NCI-H345 treated with DMSO at 0.1 percent for 48 hours (cell line): ENCODE measurements at regions not wholly inside any gene's neighbourhood (a gene's known extent, or its start where the extent isn't known, plus 50 kb on each side); places are given as distances from the start of the nearest gene placed in this dataset.

Experiments used
- DNase-seq: peaks from one replicate; lab custom pipeline; 2025; ENCODE audit not compliant: unreplicated experiment; lab: John Stamatoyannopoulos, UW

GRCh38 chr2:83695037-83695436, 764.0 kb downstream of the SUCLG1 start:
- no peak for DNase-seq

GRCh38 chr2:83689402-83689801, 769.7 kb downstream of the SUCLG1 start:
- no peak for DNase-seq

GRCh38 chr2:83686863-83687262, 772.2 kb downstream of the SUCLG1 start:
- no peak for DNase-seq

GRCh38 chr2:83674050-83674449, 785.0 kb downstream of the SUCLG1 start:
- no peak for DNase-seq

GRCh38 chr2:83665894-83666293, 793.2 kb downstream of the SUCLG1 start:
- DNase-seq: no peak

- DNase-seq: no peak
These were observed 793.9 kb downstream of the SUCLG1 start for GRCh38 chr2:83665154-83665553.

GRCh38 chr2:83661711-83662110, 797.4 kb downstream of the SUCLG1 start:
- no peak for DNase-seq

- no peak for DNase-seq
These were observed 804.9 kb downstream of the SUCLG1 start for GRCh38 chr2:83654091-83654611.

GRCh38 chr2:83650898-83651297, 808.2 kb downstream of the SUCLG1 start:
- DNase-seq: no peak

GRCh38 chr2:83650161-83650560, 808.9 kb downstream of the SUCLG1 start:
- no peak for DNase-seq

- no peak for DNase-seq
These were observed 818.6 kb downstream of the SUCLG1 start for GRCh38 chr2:83640506-83640905.

GRCh38 chr2:83633423-83633822, 825.7 kb downstream of the SUCLG1 start:
- no peak for DNase-seq

GRCh38 chr2:83630351-83630750, 828.7 kb downstream of the SUCLG1 start:
- DNase-seq: no peak

GRCh38 chr2:83615511-83615910, 843.6 kb downstream of the SUCLG1 start:
- no peak for DNase-seq

- no peak for DNase-seq
These were observed 845.9 kb downstream of the SUCLG1 start for GRCh38 chr2:83613178-83613577.

- DNase-seq: no peak
These were observed 856.3 kb downstream of the SUCLG1 start for GRCh38 chr2:83602753-83603152.

- DNase-seq: no peak
These were observed 862.3 kb downstream of the SUCLG1 start for GRCh38 chr2:83596592-83597282.

- no peak for DNase-seq
These were observed 863.2 kb downstream of the SUCLG1 start for GRCh38 chr2:83595926-83596325.

GRCh38 chr2:83595121-83595690, 863.9 kb downstream of the SUCLG1 start:
- no peak for DNase-seq

- DNase-seq: no peak
These were observed 864.6 kb downstream of the SUCLG1 start for GRCh38 chr2:83594241-83595120.

- no peak for DNase-seq
These were observed 871.8 kb downstream of the SUCLG1 start for GRCh38 chr2:83587309-83587708.

- no peak for DNase-seq
These were observed 873.8 kb downstream of the SUCLG1 start for GRCh38 chr2:83585250-83585649.
